Endometrial microvascular endothelial cells (primary cell): ENCODE measurements at regions not wholly inside any gene's neighbourhood (a gene's known extent, or its start where the extent isn't known, plus 50 kb on each side); places are given as distances from the start of the nearest gene placed in this dataset.

Experiments
- in situ Hi-C: cut with HindIII; loops from 2 replicates; pipeline ENCODE4 v1.10.0; 2017; ENCODE audit warnings: low sequenced_read_pairs, low pct_unique_long_range_greater_than_20kb; ENCODE audit errors: inconsistent ontology term

- in situ Hi-C loops: no loop called here
These were observed 406.0 kb upstream of the POU3F3 start for GRCh38 chr2:104447831-104448434.

- in situ Hi-C loops: no loop called here
These were observed 405.1 kb upstream of the POU3F3 start for GRCh38 chr2:104448661-104449440.

- in situ Hi-C loops: no loop called here
These were observed 401.4 kb upstream of the POU3F3 start for GRCh38 chr2:104452558-104452957.

- in situ Hi-C loops: no loop called here
These were observed 391.2 kb upstream of the POU3F3 start for GRCh38 chr2:104462731-104463130.

GRCh38 chr2:104465981-104466380, 387.9 kb upstream of the POU3F3 start:
- in situ Hi-C loops: no loop called here

- in situ Hi-C loops: no loop called here
These were observed 385.1 kb upstream of the POU3F3 start for GRCh38 chr2:104468846-104469245.

- in situ Hi-C loops: no loop called here
These were observed 381.8 kb upstream of the POU3F3 start for GRCh38 chr2:104472076-104472475.

- in situ Hi-C loops: no loop called here
These were observed 380.4 kb upstream of the POU3F3 start for GRCh38 chr2:104473546-104473945.

- in situ Hi-C loops: no loop called here
These were observed 379.2 kb upstream of the POU3F3 start for GRCh38 chr2:104474716-104475115.

GRCh38 chr2:104476075-104476474, 377.8 kb upstream of the POU3F3 start:
- in situ Hi-C loops: no loop called here

- in situ Hi-C loops: no loop called here
These were observed 377.3 kb upstream of the POU3F3 start for GRCh38 chr2:104476563-104476988.

GRCh38 chr2:104481341-104481740, 372.6 kb upstream of the POU3F3 start:
- in situ Hi-C loops: no loop called here

GRCh38 chr2:104487366-104487765, 366.5 kb upstream of the POU3F3 start:
- in situ Hi-C loops: no loop called here

GRCh38 chr2:104493698-104494097, 360.2 kb upstream of the POU3F3 start:
- in situ Hi-C loops: no loop called here

- in situ Hi-C loops: no loop called here
These were observed 352.6 kb upstream of the POU3F3 start for GRCh38 chr2:104501342-104501741.

- in situ Hi-C loops: no loop called here
These were observed 352.0 kb upstream of the POU3F3 start for GRCh38 chr2:104501929-104502328.

- in situ Hi-C loops: no loop called here
These were observed 351.0 kb upstream of the POU3F3 start for GRCh38 chr2:104502901-104503300.

- in situ Hi-C loops: no loop called here
These were observed 349.4 kb upstream of the POU3F3 start for GRCh38 chr2:104504331-104505073.

- in situ Hi-C loops: no loop called here
These were observed 335.7 kb upstream of the POU3F3 start for GRCh38 chr2:104518256-104518655.

GRCh38 chr2:104521247-104521646, 332.7 kb upstream of the POU3F3 start:
- in situ Hi-C loops: no loop called here
